Hematopoietic multipotent progenitor cell (in vitro differentiated cells): ENCODE measurements at regions not wholly inside any gene's neighbourhood (a gene's known extent, or its start where the extent isn't known, plus 50 kb on each side); places are given as distances from the start of the nearest gene placed in this dataset.

ENCODE experiments used
- DNase-seq, 3 donors: peaks; one replicate each; pipeline ENCODE4 v3.0.0-alpha.2; 2011 to 2015; ENCODE audit warnings: low read depth in 2 of 3, low spot score in 2 of 3

- no peak for DNase-seq
Observed at GRCh38 chr2:2542966-2543611, 212.0 kb upstream of the MYT1L start.

- no peak for DNase-seq
Observed at GRCh38 chr2:2542316-2542715, 211.2 kb upstream of the MYT1L start.

GRCh38 chr2:2540406-2540805 lies 209.3 kb upstream of the MYT1L start:
- DNase-seq, result no peak

- DNase-seq, result no peak
Observed at GRCh38 chr2:2536416-2537056, 205.5 kb upstream of the MYT1L start.

- no peak for DNase-seq
Observed at GRCh38 chr2:2530334-2530733, 199.3 kb upstream of the MYT1L start.

GRCh38 chr2:2528846-2529245 lies 197.8 kb upstream of the MYT1L start:
- DNase-seq, result no peak

GRCh38 chr2:2527148-2527547 lies 196.1 kb upstream of the MYT1L start:
- DNase-seq, result no peak

GRCh38 chr2:2524348-2524941 lies 193.4 kb upstream of the MYT1L start:
- no peak for DNase-seq

- DNase-seq, result no peak
Observed at GRCh38 chr2:2523461-2524347, 192.6 kb upstream of the MYT1L start.

- DNase-seq, result no peak
Observed at GRCh38 chr2:2520401-2520811, 189.3 kb upstream of the MYT1L start.

GRCh38 chr2:2519381-2519780 lies 188.3 kb upstream of the MYT1L start:
- no peak for DNase-seq

GRCh38 chr2:2517399-2517798 lies 186.3 kb upstream of the MYT1L start:
- DNase-seq, result no peak

GRCh38 chr2:2516386-2516785 lies 185.3 kb upstream of the MYT1L start:
- no peak for DNase-seq

- DNase-seq, result no peak
Observed at GRCh38 chr2:2512931-2513330, 181.9 kb upstream of the MYT1L start.

GRCh38 chr2:2507417-2507997 lies 176.4 kb upstream of the MYT1L start:
- no peak for DNase-seq

GRCh38 chr2:2506536-2506935 lies 175.5 kb upstream of the MYT1L start:
- no peak for DNase-seq

GRCh38 chr2:2505604-2506003 lies 174.5 kb upstream of the MYT1L start:
- no peak for DNase-seq

GRCh38 chr2:2503864-2504418 lies 172.9 kb upstream of the MYT1L start:
- DNase-seq, result no peak

GRCh38 chr2:2502201-2502549 lies 171.1 kb upstream of the MYT1L start:
- DNase-seq, result no peak

- DNase-seq, result no peak
Observed at GRCh38 chr2:2501454-2502200, 170.6 kb upstream of the MYT1L start.
